ENCODE measurements at regions not wholly inside any gene's neighbourhood (a gene's known extent, or its start where the extent isn't known, plus 50 kb on each side); places are given as distances from the start of the nearest gene placed in this dataset.
"Not testable (repeated sequence)": the region's sequence is repeated elsewhere in the genome, so short reads cannot be mapped to it uniquely, and the experiment has no call there.

GRCh38 chr6:135664527-135664926, 167.0 kb upstream of the AHI1 start:
- peaks cover 2% of the 10 kb centered on the region for H3K27me3 Mint-ChIP-seq
- H3K4me1 Mint-ChIP-seq = no peaks in the 10 kb centered on the region
- H3K4me3 Mint-ChIP-seq = no peak overlapping the region
- H3K36me3 Mint-ChIP-seq = peaks cover 1% of the 10 kb centered on the region
- H3K27ac Mint-ChIP-seq = no peak overlapping the region
- H3K9me3 Mint-ChIP-seq = no peaks in the 10 kb centered on the region

DNA sequence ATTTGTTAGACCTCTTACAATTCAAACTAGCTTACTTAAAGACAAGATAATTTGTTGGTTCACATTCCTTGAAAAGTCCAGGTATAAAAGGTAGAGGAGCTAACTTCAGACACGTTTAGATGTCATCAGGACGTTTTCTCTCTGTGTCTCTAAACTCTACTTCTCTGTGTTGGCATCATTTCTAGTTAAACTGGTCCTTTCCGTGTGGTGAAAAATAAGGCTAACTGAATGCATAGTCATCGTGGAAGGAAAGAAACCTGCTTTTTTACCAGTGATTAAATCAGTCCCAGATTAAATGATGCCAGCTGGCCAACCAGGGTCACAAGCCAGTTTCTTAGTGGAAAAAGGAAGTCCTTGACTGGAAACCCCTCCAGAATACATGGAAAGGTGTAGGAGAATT, 168.4 kb upstream of the AHI1 start:
- H3K36me3 Mint-ChIP-seq = peaks cover 1% of the 10 kb centered on the region
- H3K4me1 Mint-ChIP-seq = no peaks in the 10 kb centered on the region
- no peak overlapping the region for H3K4me3 Mint-ChIP-seq
- H3K9me3 Mint-ChIP-seq = no peaks in the 10 kb centered on the region
- H3K27me3 Mint-ChIP-seq = peaks cover 2% of the 10 kb centered on the region
- H3K27ac Mint-ChIP-seq = no peak overlapping the region

DNA sequence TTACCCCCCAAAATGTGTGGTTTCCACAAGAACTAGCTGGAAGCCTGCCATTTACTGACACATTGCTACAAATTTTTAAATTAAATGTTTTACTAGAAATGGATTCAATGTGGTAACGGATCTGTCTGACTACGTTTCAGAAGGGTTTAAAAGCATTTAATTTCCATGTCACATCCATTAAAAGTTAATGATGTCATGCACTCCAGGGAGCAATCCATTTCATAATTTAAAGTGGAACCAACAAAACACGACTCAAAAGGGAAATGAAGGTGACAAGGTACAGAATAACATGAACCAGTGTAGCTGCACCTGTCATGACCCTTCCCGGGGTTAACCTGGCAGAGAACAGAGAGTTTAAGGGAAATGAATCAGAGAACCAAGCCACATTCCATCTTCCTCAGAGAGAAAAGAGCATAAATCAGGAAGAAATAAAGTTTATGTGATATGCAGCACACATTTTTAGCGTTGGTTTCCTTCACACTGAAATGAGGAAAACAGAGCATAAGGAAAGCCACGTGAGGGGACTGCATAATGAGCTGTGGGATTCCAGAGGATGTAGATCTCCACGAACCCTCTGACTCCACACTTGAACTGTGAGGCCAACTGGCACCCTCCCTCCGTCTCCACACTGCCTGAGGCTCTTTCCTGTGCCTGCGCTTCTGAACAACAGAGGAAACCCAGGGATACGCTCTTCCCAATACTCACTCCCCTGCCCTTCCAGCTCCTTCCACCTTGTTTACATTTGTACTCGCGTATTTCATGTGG, 170.3 kb upstream of the AHI1 start:
- peaks cover 1% of the 10 kb centered on the region for H3K36me3 Mint-ChIP-seq
- H3K9me3 Mint-ChIP-seq = no peaks in the 10 kb centered on the region
- H3K27me3 Mint-ChIP-seq = peaks cover 2% of the 10 kb centered on the region
- no peak overlapping the region for H3K4me3 Mint-ChIP-seq
- no peaks in the 10 kb centered on the region for H3K4me1 Mint-ChIP-seq
- no peak overlapping the region for H3K27ac Mint-ChIP-seq

- no peaks in the 10 kb centered on the region for H3K4me1 Mint-ChIP-seq
- H3K27ac Mint-ChIP-seq = no peak overlapping the region
- H3K4me3 Mint-ChIP-seq = no peak overlapping the region
- H3K36me3 Mint-ChIP-seq = no peaks in the 10 kb centered on the region
- no peaks in the 10 kb centered on the region for H3K9me3 Mint-ChIP-seq
- peaks cover 2% of the 10 kb centered on the region for H3K27me3 Mint-ChIP-seq
Observed at GRCh38 chr6:135672256-135672655, 174.7 kb upstream of the AHI1 start.

DNA sequence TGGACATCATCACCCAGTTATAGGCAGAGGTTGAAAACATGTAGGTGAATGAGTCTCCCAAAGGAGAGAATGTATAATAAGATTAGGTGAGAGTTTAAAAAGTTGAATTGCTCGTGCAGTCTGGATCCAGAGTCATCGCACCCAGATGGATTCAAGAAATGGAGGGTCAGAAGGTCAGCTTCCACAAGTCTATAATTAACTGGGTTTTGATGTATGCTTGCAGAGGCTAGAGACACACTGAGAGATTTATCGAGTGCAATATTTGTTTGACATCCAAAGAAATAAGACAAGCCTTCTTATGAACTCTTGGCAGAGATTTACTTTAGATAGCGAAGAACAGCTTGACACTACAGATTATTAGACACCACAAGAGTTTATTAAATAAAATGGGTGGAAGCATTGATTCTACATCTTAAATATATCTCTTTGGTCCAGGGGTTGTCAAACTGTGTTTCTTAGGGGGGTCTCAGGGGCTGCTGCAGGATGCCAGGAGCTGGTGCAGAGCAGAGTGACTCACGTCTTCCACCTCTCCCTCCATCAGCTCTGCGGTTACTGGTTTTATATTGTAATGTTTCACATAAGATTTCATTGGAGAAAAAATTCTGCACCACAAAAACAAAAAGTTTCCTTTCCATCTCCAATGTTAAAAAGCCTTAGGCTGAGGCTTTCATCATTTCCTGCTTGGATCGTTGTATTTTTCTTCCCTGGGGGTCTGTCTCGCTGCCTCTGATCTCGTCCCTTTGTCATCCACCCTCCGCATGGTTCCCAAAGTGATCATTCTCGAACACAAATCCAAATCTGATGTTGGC, 176.2 kb upstream of the AHI1 start:
- Mint-ChIP-seq H3K27me3 (no peaks in the 10 kb centered on the region), H3K4me1 (no peaks in the 10 kb centered on the region), H3K4me3 (no peak overlapping the region), H3K36me3 (no peaks in the 10 kb centered on the region), H3K27ac (peak overlapping the region; percentile 47), H3K9me3 (no peaks in the 10 kb centered on the region)

- H3K9me3 Mint-ChIP-seq = no peaks in the 10 kb centered on the region
- no peaks in the 10 kb centered on the region for H3K4me1 Mint-ChIP-seq
- no peak overlapping the region for H3K4me3 Mint-ChIP-seq
- no peaks in the 10 kb centered on the region for H3K36me3 Mint-ChIP-seq
- no peak overlapping the region for H3K27ac Mint-ChIP-seq
- H3K27me3 Mint-ChIP-seq = no peaks in the 10 kb centered on the region
Observed at GRCh38 chr6:135675026-135675425, 176.5 kb upstream of the PDE7B start.

DNA sequence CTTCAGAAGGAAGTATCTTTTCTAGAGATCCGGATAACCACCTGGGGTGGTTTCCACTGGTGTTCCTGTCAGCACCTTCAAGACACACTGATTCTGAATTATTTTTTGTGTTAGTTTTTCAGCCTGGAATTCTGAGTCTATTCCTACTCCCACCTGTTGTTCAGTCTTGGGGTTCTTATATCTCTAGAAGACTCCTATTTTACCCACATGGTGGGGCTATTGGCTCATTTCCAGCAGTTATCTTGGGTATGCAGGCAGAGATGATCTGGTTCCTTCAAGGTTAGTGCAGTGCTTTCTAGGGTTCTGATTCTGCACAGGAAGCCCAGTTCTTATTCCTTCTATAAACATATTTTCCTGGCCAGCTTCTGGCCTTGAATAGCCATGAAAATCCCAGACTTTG, 175.6 kb upstream of the PDE7B start:
- Mint-ChIP-seq H3K36me3 (no peaks in the 10 kb centered on the region), H3K27me3 (no peaks in the 10 kb centered on the region), H3K4me1 (no peaks in the 10 kb centered on the region), H3K4me3 (no peak overlapping the region), H3K27ac (peak overlapping the region; percentile 30), H3K9me3 (no peaks in the 10 kb centered on the region)

DNA sequence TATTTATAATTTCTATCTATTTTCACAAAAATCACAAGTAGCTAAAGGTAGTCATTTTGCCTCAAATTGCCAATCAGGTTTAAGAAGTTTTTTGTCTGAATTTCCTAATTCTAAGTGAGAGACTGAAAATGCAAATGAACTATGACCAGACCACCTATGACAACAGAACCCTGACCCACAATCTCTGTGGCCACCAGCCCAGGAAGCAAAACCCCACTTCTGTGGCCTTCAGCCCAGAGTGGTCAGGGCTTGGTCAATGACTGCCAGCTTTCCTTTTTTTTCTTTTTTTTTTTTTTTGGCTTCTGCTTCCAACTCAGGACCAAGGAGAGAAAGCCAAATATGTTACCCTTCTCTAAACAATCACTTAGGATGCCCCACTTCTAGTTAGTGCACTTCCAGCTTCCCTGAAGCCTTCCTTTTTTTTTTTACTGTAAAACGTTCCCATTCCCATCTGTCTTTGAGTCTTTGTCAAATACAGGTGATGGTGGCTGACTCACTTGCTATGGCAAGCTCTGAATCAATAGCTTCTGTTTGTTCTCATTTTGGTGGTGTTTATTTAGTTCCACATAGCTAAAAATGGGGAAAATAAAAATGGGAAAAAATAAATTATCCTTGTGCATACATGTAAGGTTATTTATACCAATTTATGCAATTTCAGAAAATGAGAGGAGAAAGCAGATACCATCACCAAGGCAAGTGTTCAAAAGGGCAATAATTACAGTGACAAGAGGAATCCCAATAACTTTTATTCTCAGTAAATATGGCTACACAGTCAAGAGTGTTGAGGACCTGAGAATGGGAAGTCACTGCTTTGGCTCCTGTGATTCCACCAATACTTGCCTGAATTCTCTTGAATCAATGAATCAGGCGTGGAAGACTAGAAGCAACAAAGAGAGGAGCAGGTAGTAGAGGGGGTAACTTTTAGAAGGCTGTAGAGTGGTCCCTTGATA, 170.3 kb upstream of the PDE7B start:
- no peaks in the 10 kb centered on the region for H3K9me3 Mint-ChIP-seq
- H3K36me3 Mint-ChIP-seq = no peaks in the 10 kb centered on the region
- no peaks in the 10 kb centered on the region for H3K27me3 Mint-ChIP-seq
- H3K4me3 Mint-ChIP-seq = no peak overlapping the region
- no peaks in the 10 kb centered on the region for H3K4me1 Mint-ChIP-seq
- H3K27ac Mint-ChIP-seq = no peak overlapping the region

- Mint-ChIP-seq H3K4me3 (no peak overlapping the region), H3K36me3 (no peaks in the 10 kb centered on the region), H3K9me3 (no peaks in the 10 kb centered on the region), H3K27me3 (no peaks in the 10 kb centered on the region), H3K4me1 (peaks cover 12% of the 10 kb centered on the region), H3K27ac (no peak overlapping the region)
Observed at GRCh38 chr6:135686784-135687301, 164.7 kb upstream of the PDE7B start.

DNA sequence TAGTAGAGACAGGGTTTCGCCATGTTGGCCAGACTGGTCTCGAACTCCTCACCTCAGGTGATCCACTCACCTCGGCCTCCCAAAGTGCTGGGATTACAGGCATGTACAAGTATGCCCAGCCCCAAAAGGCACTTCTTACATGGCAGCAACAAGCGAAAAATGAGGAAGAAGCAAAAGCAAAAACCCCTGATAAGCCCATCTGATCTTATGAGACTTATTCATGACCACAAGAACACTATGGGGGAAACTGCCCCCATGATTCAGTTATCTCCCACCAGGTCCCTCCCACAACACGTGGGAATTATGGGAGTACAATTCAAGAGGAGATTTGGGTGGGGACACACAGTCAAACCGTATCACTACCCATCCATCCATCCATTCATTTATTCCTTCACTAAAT, 163.0 kb upstream of the PDE7B start:
- H3K27me3 Mint-ChIP-seq, H3K27ac Mint-ChIP-seq, H3K4me3 Mint-ChIP-seq, H3K9me3 Mint-ChIP-seq, H3K36me3 Mint-ChIP-seq: not testable (repeated sequence)
- H3K4me1 Mint-ChIP-seq = peaks cover 12% of the 10 kb centered on the region

DNA sequence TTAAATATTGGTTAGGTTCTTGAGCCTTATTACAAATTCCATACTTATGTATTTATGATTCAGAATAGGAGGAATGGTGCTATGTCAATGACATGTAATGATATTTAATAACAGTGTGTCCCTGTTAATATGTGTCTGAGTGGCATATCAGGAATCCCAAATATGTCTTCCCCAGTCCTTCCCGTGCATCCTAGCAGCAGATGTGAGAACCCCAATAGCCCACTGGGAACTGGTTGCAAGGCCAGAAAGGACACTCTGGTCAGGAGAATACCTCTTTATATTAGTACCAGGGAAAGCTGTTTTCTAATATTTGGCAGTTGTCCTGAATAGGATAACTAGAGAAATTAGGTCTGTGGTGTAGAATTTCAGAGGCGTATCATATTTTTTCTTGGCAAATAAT, 159.1 kb upstream of the PDE7B start:
- Mint-ChIP-seq H3K4me1 (peaks cover 3% of the 10 kb centered on the region), H3K9me3 (no peaks in the 10 kb centered on the region), H3K27ac (no peak overlapping the region), H3K27me3 (no peaks in the 10 kb centered on the region), H3K4me3 (no peak overlapping the region), H3K36me3 (no peaks in the 10 kb centered on the region)

GRCh38 chr6:135693811-135694370, 157.6 kb upstream of the PDE7B start:
- Mint-ChIP-seq H3K4me1 (peaks cover 1% of the 10 kb centered on the region), H3K36me3 (no peaks in the 10 kb centered on the region), H3K27me3 (no peaks in the 10 kb centered on the region), H3K27ac (no peak overlapping the region), H3K9me3 (no peaks in the 10 kb centered on the region), H3K4me3 (no peak overlapping the region)

GRCh38 chr6:135699705-135700104, 151.8 kb upstream of the PDE7B start:
- H3K9me3 Mint-ChIP-seq = no peaks in the 10 kb centered on the region
- no peaks in the 10 kb centered on the region for H3K27me3 Mint-ChIP-seq
- no peaks in the 10 kb centered on the region for H3K4me1 Mint-ChIP-seq
- H3K27ac Mint-ChIP-seq = no peak overlapping the region
- H3K4me3 Mint-ChIP-seq = no peak overlapping the region
- H3K36me3 Mint-ChIP-seq = no peaks in the 10 kb centered on the region

DNA sequence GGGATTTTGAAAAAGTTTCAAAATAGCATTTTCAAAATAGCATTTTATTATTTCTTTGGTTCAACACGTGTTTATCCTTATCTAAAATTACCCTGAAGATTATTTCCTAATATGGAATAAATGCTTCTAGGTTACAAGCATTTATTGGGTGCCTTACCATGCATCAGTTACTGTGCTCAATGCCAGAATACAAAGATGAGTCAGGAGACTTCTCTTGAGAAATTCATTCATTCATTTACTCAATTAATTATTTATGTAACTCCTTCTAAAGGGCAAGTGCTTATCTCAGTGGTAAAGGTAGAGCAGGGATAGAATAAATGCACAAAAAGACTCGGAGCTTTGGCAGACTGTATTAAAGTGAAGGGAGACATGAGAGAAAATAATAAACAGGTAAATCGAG, 150.1 kb upstream of the PDE7B start:
- Mint-ChIP-seq H3K27ac (no peak overlapping the region), H3K27me3 (no peaks in the 10 kb centered on the region), H3K4me3 (no peak overlapping the region), H3K9me3 (no peaks in the 10 kb centered on the region), H3K4me1 (no peaks in the 10 kb centered on the region), H3K36me3 (no peaks in the 10 kb centered on the region)

DNA sequence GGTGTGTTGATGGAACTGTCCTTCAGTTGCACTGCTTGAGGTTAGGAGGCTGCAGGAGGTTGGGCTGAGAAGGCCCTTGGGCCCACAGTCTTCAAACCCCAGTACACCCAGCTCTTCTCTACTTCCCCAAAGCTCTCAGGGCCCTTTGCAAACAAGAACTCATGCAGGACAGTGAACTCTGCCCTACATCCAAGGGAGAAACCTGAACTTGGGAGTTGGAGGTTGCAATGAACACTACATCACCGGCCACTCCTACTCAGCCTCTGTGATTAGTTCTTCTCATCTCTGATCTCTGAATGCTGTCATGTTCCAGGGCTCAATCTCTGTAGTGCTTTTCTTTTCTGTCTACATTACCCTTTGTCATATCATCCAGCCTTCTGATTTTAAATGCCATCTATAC, 148.5 kb upstream of the PDE7B start:
- H3K27ac Mint-ChIP-seq = no peak overlapping the region
- H3K27me3 Mint-ChIP-seq = no peaks in the 10 kb centered on the region
- no peaks in the 10 kb centered on the region for H3K4me1 Mint-ChIP-seq
- no peaks in the 10 kb centered on the region for H3K36me3 Mint-ChIP-seq
- H3K4me3 Mint-ChIP-seq = no peak overlapping the region
- H3K9me3 Mint-ChIP-seq = no peaks in the 10 kb centered on the region

Measured in activated naive CD4-positive, alpha-beta T cell treated with anti-CD3 and anti-CD28 coated beads, Interleukin-2, amount 50 U/mL, for 24 hours (primary cell).